ENCODE measurements at regions not wholly inside any gene's neighbourhood (a gene's known extent, or its start where the extent isn't known, plus 50 kb on each side); places are given as distances from the start of the nearest gene placed in this dataset.

DNA sequence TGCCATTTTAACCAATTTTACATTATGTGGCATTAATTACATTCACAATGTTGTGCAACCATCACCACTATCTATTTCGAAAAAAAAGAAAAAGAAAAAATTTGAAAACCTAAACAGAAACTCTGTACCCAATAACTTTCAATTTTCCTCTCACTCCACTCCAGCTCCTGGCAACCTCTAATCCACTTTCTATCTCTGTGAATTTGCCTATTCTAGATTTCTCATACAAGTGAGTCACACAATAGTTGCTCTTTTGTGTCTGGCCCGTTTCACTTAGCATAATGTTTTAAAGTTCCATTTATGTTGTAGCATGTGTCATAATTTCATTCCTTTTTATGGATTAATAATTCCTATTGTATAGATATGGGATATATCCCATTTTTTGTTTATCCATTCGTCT lies 53.3 kb upstream of the TBC1D5 start:
- Histone ChIP-seq H3K36me3 (ENCODE audit: control insufficient read depth, insufficient read depth, low read length) (no peaks in the 10 kb centered on the region), H3K27me3 (ENCODE audit: control insufficient read depth, insufficient read depth, low read length) (no peaks in the 10 kb centered on the region), H3K4me3 (ENCODE audit: low read depth, low read length) (no peak overlapping the region)
- TF ChIP-seq, protein P1, sequence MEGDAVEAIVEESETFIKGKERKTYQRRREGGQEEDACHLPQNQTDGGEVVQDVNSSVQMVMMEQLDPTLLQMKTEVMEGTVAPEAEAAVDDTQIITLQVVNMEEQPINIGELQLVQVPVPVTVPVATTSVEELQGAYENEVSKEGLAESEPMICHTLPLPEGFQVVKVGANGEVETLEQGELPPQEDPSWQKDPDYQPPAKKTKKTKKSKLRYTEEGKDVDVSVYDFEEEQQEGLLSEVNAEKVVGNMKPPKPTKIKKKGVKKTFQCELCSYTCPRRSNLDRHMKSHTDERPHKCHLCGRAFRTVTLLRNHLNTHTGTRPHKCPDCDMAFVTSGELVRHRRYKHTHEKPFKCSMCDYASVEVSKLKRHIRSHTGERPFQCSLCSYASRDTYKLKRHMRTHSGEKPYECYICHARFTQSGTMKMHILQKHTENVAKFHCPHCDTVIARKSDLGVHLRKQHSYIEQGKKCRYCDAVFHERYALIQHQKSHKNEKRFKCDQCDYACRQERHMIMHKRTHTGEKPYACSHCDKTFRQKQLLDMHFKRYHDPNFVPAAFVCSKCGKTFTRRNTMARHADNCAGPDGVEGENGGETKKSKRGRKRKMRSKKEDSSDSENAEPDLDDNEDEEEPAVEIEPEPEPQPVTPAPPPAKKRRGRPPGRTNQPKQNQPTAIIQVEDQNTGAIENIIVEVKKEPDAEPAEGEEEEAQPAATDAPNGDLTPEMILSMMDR (IDR thresholded peaks at IDR 0.05; ENCODE audit: insufficient read depth, low read depth, low read length), result no peak
- ChIA-PET POLR2A (no interaction called here), CTCF (no interaction called here)
- DNase-seq (ENCODE audit: low read depth), result no peak

DNA sequence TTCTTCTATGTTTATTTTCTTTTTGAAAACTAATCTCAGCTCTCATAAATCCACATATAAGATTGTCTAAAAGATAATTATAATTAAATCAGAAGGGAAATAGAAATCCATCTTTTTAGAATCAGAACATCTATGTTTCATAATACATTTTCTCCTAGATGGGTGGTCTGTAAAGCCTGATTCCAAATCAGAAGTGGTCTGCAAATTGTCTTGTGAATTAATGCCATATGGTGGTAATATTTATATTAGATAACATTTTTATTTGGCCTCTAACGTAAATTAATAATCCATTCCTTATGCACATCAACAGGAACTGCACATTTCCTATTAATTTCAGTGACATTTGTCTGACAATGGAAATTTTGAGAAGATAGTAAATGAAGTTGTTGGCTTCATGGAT lies 52.8 kb upstream of the TBC1D5 start:
- TF ChIP-seq, protein P1 (IDR thresholded peaks at IDR 0.05; ENCODE audit: insufficient read depth, low read depth, low read length), result no peak
- Histone ChIP-seq H3K27me3 (ENCODE audit: control insufficient read depth, insufficient read depth, low read length) (no peaks in the 10 kb centered on the region), H3K36me3 (ENCODE audit: control insufficient read depth, insufficient read depth, low read length) (no peaks in the 10 kb centered on the region), H3K4me3 (ENCODE audit: low read depth, low read length) (no peak overlapping the region)
- DNase-seq (ENCODE audit: low read depth), result no peak
- CTCF ChIA-PET, result no interaction called here
- POLR2A ChIA-PET, result no interaction called here

DNA sequence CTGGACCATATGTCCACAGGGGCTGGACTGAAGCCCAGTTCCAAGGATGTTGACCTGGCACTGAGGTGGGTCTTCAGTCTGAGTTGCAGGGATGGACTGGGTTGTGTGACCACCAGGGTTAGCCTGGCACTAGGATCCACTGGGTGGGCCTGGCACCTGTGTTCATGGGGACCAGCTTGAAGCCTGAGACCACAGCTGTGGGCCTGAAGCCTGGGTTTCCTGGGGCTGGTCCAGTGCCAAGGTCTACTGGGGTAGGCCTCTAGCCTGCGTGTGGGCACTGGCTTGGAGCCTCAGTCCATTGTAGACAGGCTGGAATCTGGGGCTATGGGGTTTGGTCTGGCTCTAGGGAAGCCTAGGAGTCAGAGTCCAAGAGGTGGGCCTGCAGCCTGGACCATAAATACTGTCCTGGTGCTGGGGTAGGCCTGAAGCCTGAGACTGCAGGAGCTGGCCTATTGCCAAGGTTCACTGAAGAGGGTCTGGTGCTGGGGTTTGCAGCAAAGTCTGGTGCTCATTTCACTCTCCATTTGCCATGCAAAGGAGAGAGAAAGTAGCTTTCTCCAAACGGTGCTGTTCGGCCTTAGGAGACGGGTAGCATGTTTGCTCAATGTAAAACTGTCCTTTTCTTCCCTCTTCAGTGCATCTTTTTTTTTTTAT lies 51.2 kb upstream of the TBC1D5 start:
- ChIA-PET POLR2A (no interaction called here), CTCF (interaction anchor here (1.4 kb wide), 1 partner anchor 47 kb away, joined by 4 read pairs; no protein-coding TSS in a partner anchor)
- Histone ChIP-seq H3K4me3 (ENCODE audit: low read depth, low read length) (no peak overlapping the region), H3K36me3 (ENCODE audit: control insufficient read depth, insufficient read depth, low read length) (no peaks in the 10 kb centered on the region), H3K27me3 (ENCODE audit: control insufficient read depth, insufficient read depth, low read length) (no peaks in the 10 kb centered on the region)
- TF ChIP-seq, protein P1 (IDR thresholded peaks at IDR 0.05; ENCODE audit: insufficient read depth, low read depth, low read length), result no peak
- DNase-seq (ENCODE audit: low read depth), result no peak

All from BJ (cell line).